Stimulated activated memory B cell treated with anti-CD40 and anti-IgM and Interleukin-4, amounts not matched to agents 10 μg/mL and 1 μg/mL and 100 μg/mL, for 72 hours (primary cell): ENCODE measurements at regions not wholly inside any gene's neighbourhood (a gene's known extent, or its start where the extent isn't known, plus 50 kb on each side); places are given as distances from the start of the nearest gene placed in this dataset.

ENCODE experiments used
- ATAC-seq: fragments of 150-1000 bp; cut with Tn5 transposase; 2 replicates; pipeline ENCODE4 v1.10.0; 2021
- H3K27ac Mint-ChIP-seq: one replicate; pipeline ENCODE4 v1.8.0; 2022; ENCODE audit warnings: mild to moderate bottlenecking, mixed read lengths
- H3K27me3 Mint-ChIP-seq: one replicate; pipeline ENCODE4 v1.8.0; 2022; ENCODE audit warnings: mixed read lengths
- H3K36me3 Mint-ChIP-seq: one replicate; pipeline ENCODE4 v1.8.0; 2022; ENCODE audit warnings: mixed read lengths
- H3K4me1 Mint-ChIP-seq: one replicate; pipeline ENCODE4 v1.8.0; 2022; ENCODE audit warnings: mixed read lengths
- H3K4me3 Mint-ChIP-seq: one replicate; pipeline ENCODE4 v1.8.0; 2022; ENCODE audit warnings: mild to moderate bottlenecking, moderate library complexity, mixed read lengths
- H3K9me3 Mint-ChIP-seq: one replicate; pipeline ENCODE4 v1.8.0; 2022; ENCODE audit warnings: mixed read lengths

- Mint-ChIP-seq H3K4me1 (no peaks in the 10 kb centered on the region), H3K27me3 (peaks cover 22% of the 10 kb centered on the region), H3K36me3 (no peaks in the 10 kb centered on the region), H3K4me3 (no peak overlapping the region), H3K27ac (no peak overlapping the region), H3K9me3 (peaks cover 7% of the 10 kb centered on the region)
- no peak for ATAC-seq
Measured at GRCh38 chr12:43294916-43295315, 257.1 kb downstream of the ADAMTS20 start.

GRCh38 chr12:43294147-43294546 is 257.9 kb downstream of the ADAMTS20 start:
- no peak for ATAC-seq
- peaks cover 22% of the 10 kb centered on the region for H3K27me3 Mint-ChIP-seq
- H3K36me3 Mint-ChIP-seq: no peaks in the 10 kb centered on the region
- no peak overlapping the region for H3K4me3 Mint-ChIP-seq
- H3K4me1 Mint-ChIP-seq: no peaks in the 10 kb centered on the region
- peaks cover 4% of the 10 kb centered on the region for H3K9me3 Mint-ChIP-seq
- H3K27ac Mint-ChIP-seq: no peak overlapping the region

- Mint-ChIP-seq H3K27ac (no peak overlapping the region), H3K36me3 (no peaks in the 10 kb centered on the region), H3K4me1 (no peaks in the 10 kb centered on the region), H3K27me3 (peaks cover 22% of the 10 kb centered on the region), H3K9me3 (peaks cover 4% of the 10 kb centered on the region), H3K4me3 (no peak overlapping the region)
- ATAC-seq: no peak
Measured at GRCh38 chr12:43293396-43293795, 258.6 kb downstream of the ADAMTS20 start.

- ATAC-seq: no peak
- no peak overlapping the region for H3K4me3 Mint-ChIP-seq
- H3K36me3 Mint-ChIP-seq: no peaks in the 10 kb centered on the region
- H3K9me3 Mint-ChIP-seq: peaks cover 4% of the 10 kb centered on the region
- no peak overlapping the region for H3K27ac Mint-ChIP-seq
- peaks cover 22% of the 10 kb centered on the region for H3K27me3 Mint-ChIP-seq
- H3K4me1 Mint-ChIP-seq: no peaks in the 10 kb centered on the region
Measured at GRCh38 chr12:43292699-43293098, 259.3 kb downstream of the ADAMTS20 start.

- Mint-ChIP-seq H3K27ac (no peak overlapping the region), H3K27me3 (peaks cover 22% of the 10 kb centered on the region), H3K4me3 (no peak overlapping the region), H3K4me1 (no peaks in the 10 kb centered on the region), H3K9me3 (no peaks in the 10 kb centered on the region), H3K36me3 (no peaks in the 10 kb centered on the region)
- ATAC-seq: no peak
Measured at GRCh38 chr12:43291516-43291915, 260.5 kb downstream of the ADAMTS20 start.

- Mint-ChIP-seq H3K36me3 (no peaks in the 10 kb centered on the region), H3K4me1 (no peaks in the 10 kb centered on the region), H3K27me3 (peaks cover 22% of the 10 kb centered on the region), H3K4me3 (no peak overlapping the region), H3K27ac (no peak overlapping the region), H3K9me3 (no peaks in the 10 kb centered on the region)
- no peak for ATAC-seq
Measured at GRCh38 chr12:43290836-43291235, 261.2 kb downstream of the ADAMTS20 start.

- no peak overlapping the region for H3K4me3 Mint-ChIP-seq
- ATAC-seq: no peak
- no peak overlapping the region for H3K27ac Mint-ChIP-seq
Measured at GRCh38 chr12:43289426-43289801, 262.6 kb downstream of the ADAMTS20 start.

GRCh38 chr12:43288671-43289425 is 263.2 kb downstream of the ADAMTS20 start:
- peaks cover 22% of the 10 kb centered on the region for H3K27me3 Mint-ChIP-seq
- H3K4me1 Mint-ChIP-seq: no peaks in the 10 kb centered on the region
- H3K4me3 Mint-ChIP-seq: no peak overlapping the region
- no peak for ATAC-seq
- H3K9me3 Mint-ChIP-seq: no peaks in the 10 kb centered on the region
- no peak overlapping the region for H3K27ac Mint-ChIP-seq
- no peaks in the 10 kb centered on the region for H3K36me3 Mint-ChIP-seq

More at GRCh38 chr12:43289426-43289801, 262.6 kb downstream of the ADAMTS20 start:
- Mint-ChIP-seq H3K36me3 (no peaks in the 10 kb centered on the region), H3K4me1 (no peaks in the 10 kb centered on the region), H3K27me3 (peaks cover 22% of the 10 kb centered on the region), H3K9me3 (no peaks in the 10 kb centered on the region)

- H3K9me3 Mint-ChIP-seq: no peaks in the 10 kb centered on the region
- no peaks in the 10 kb centered on the region for H3K4me1 Mint-ChIP-seq
- no peak overlapping the region for H3K27ac Mint-ChIP-seq
- peaks cover 21% of the 10 kb centered on the region for H3K27me3 Mint-ChIP-seq
- H3K36me3 Mint-ChIP-seq: no peaks in the 10 kb centered on the region
- ATAC-seq: no peak
- no peak overlapping the region for H3K4me3 Mint-ChIP-seq
Measured at GRCh38 chr12:43287706-43288383, 264.2 kb downstream of the ADAMTS20 start.

GRCh38 chr12:43286986-43287385 is 265.0 kb downstream of the ADAMTS20 start:
- ATAC-seq: no peak

GRCh38 chr12:43285159-43285598 is 266.8 kb downstream of the ADAMTS20 start:
- no peaks in the 10 kb centered on the region for H3K36me3 Mint-ChIP-seq
- ATAC-seq: no peak
- no peaks in the 10 kb centered on the region for H3K9me3 Mint-ChIP-seq
- no peak overlapping the region for H3K27ac Mint-ChIP-seq
- H3K4me3 Mint-ChIP-seq: no peak overlapping the region
- no peaks in the 10 kb centered on the region for H3K27me3 Mint-ChIP-seq
- no peaks in the 10 kb centered on the region for H3K4me1 Mint-ChIP-seq

More at GRCh38 chr12:43286986-43287385, 265.0 kb downstream of the ADAMTS20 start:
- Mint-ChIP-seq H3K27ac (no peak overlapping the region), H3K4me3 (no peak overlapping the region), H3K9me3 (no peaks in the 10 kb centered on the region), H3K36me3 (no peaks in the 10 kb centered on the region), H3K4me1 (no peaks in the 10 kb centered on the region), H3K27me3 (peaks cover 12% of the 10 kb centered on the region)

- H3K36me3 Mint-ChIP-seq: no peaks in the 10 kb centered on the region
- H3K4me3 Mint-ChIP-seq: no peak overlapping the region
- H3K4me1 Mint-ChIP-seq: peaks cover under 1% of the 10 kb centered on the region
- no peaks in the 10 kb centered on the region for H3K27me3 Mint-ChIP-seq
- H3K9me3 Mint-ChIP-seq: no peaks in the 10 kb centered on the region
- H3K27ac Mint-ChIP-seq: no peak overlapping the region
- ATAC-seq: no peak
Measured at GRCh38 chr12:43284486-43285158, 267.4 kb downstream of the ADAMTS20 start.

- Mint-ChIP-seq H3K36me3 (no peaks in the 10 kb centered on the region), H3K27me3 (no peaks in the 10 kb centered on the region), H3K9me3 (no peaks in the 10 kb centered on the region), H3K4me3 (no peak overlapping the region), H3K27ac (no peak overlapping the region), H3K4me1 (peaks cover 12% of the 10 kb centered on the region)
- ATAC-seq: no peak
Measured at GRCh38 chr12:43283206-43283605, 268.8 kb downstream of the ADAMTS20 start.

- Mint-ChIP-seq H3K4me3 (no peak overlapping the region), H3K27ac (no peak overlapping the region), H3K27me3 (no peaks in the 10 kb centered on the region), H3K4me1 (peaks cover 18% of the 10 kb centered on the region), H3K36me3 (no peaks in the 10 kb centered on the region), H3K9me3 (no peaks in the 10 kb centered on the region)
- no peak for ATAC-seq
Measured at GRCh38 chr12:43282106-43282505, 269.9 kb downstream of the ADAMTS20 start.

GRCh38 chr12:43281563-43281962 is 270.4 kb downstream of the ADAMTS20 start:
- ATAC-seq: no peak
- Mint-ChIP-seq H3K36me3 (no peaks in the 10 kb centered on the region), H3K4me1 (peaks cover 19% of the 10 kb centered on the region), H3K4me3 (no peak overlapping the region), H3K27me3 (no peaks in the 10 kb centered on the region), H3K27ac (peak overlapping the region; percentile 4), H3K9me3 (peaks cover under 1% of the 10 kb centered on the region)

- Mint-ChIP-seq H3K9me3 (peaks cover 7% of the 10 kb centered on the region), H3K27ac (peak overlapping the region; percentile 66), H3K27me3 (no peaks in the 10 kb centered on the region), H3K4me3 (no peak overlapping the region), H3K36me3 (no peaks in the 10 kb centered on the region), H3K4me1 (peaks cover 38% of the 10 kb centered on the region)
- no peak for ATAC-seq
Measured at GRCh38 chr12:43278541-43278832, 273.5 kb downstream of the ADAMTS20 start.
